ENCODE measurements at regions not wholly inside any gene's neighbourhood (a gene's known extent, or its start where the extent isn't known, plus 50 kb on each side); places are given as distances from the start of the nearest gene placed in this dataset.
"Not testable (repeated sequence)": the region's sequence is repeated elsewhere in the genome, so short reads cannot be mapped to it uniquely, and the experiment has no call there.

GRCh38 chr3:8020047-8020841 lies 481.4 kb upstream of the LMCD1 start:
- DNase-seq = no peak

- DNase-seq = no peak
Measured at GRCh38 chr3:8027954-8028353, 473.7 kb upstream of the LMCD1 start.

- DNase-seq = no peak
Measured at GRCh38 chr3:8050283-8050682, 451.3 kb upstream of the LMCD1 start.

- DNase-seq = peak; percentile 76 to 92
Measured at GRCh38 chr3:8052659-8053058, 449.0 kb upstream of the LMCD1 start.

GRCh38 chr3:8068135-8068534 lies 433.5 kb upstream of the LMCD1 start:
- not testable (repeated sequence) for DNase-seq

- no peak for DNase-seq
Measured at GRCh38 chr3:8069471-8069870, 432.2 kb upstream of the LMCD1 start.

- no peak for DNase-seq
Measured at GRCh38 chr3:8070011-8070410, 431.6 kb upstream of the LMCD1 start.

GRCh38 chr3:8074740-8075139 lies 426.9 kb upstream of the LMCD1 start:
- not testable (repeated sequence) for DNase-seq

GRCh38 chr3:8077126-8077525 lies 424.5 kb upstream of the LMCD1 start:
- no peak for DNase-seq

- DNase-seq = no peak
Measured at GRCh38 chr3:8080464-8080863, 421.2 kb upstream of the LMCD1 start.

GRCh38 chr3:8085498-8085897 lies 416.1 kb upstream of the LMCD1 start:
- DNase-seq = no peak

- DNase-seq = no peak
Measured at GRCh38 chr3:8087951-8088350, 413.7 kb upstream of the LMCD1 start.

GRCh38 chr3:8094415-8094814 lies 407.2 kb upstream of the LMCD1 start:
- DNase-seq = no peak

GRCh38 chr3:8095724-8096123 lies 405.9 kb upstream of the LMCD1 start:
- no peak for DNase-seq

GRCh38 chr3:8097690-8098089 lies 403.9 kb upstream of the LMCD1 start:
- DNase-seq = no peak

- DNase-seq = no peak
Measured at GRCh38 chr3:8103954-8104353, 397.7 kb upstream of the LMCD1 start.

- peak in 1 of 2 experiments; percentile 3 for DNase-seq
Measured at GRCh38 chr3:8106921-8107320, 394.7 kb upstream of the LMCD1 start.

GRCh38 chr3:8110966-8111798 lies 390.4 kb upstream of the LMCD1 start:
- DNase-seq = peak; percentile 23 to 58

GRCh38 chr3:8112587-8112986 lies 389.0 kb upstream of the LMCD1 start:
- no peak for DNase-seq

GRCh38 chr3:8113626-8114025 lies 388.0 kb upstream of the LMCD1 start:
- DNase-seq = no peak

- DNase-seq = no peak
Measured at GRCh38 chr3:8128686-8129085, 372.9 kb upstream of the LMCD1 start.

GRCh38 chr3:8136553-8136952 lies 365.1 kb upstream of the LMCD1 start:
- no peak for DNase-seq

- DNase-seq = no peak
Measured at GRCh38 chr3:8143186-8143585, 358.4 kb upstream of the LMCD1 start.

- DNase-seq = no peak
Measured at GRCh38 chr3:8145661-8146060, 356.0 kb upstream of the LMCD1 start.

All from NCI-H446 (cell line).